DND-41 (cell line): ENCODE measurements at regions not wholly inside any gene's neighbourhood (a gene's known extent, or its start where the extent isn't known, plus 50 kb on each side); places are given as distances from the start of the nearest gene placed in this dataset.

ENCODE experiments used
- CTCF ChIP-seq: IDR thresholded peaks from 2 replicates; pipeline ENCODE4 v1.5.1; 2012; ENCODE audit warnings: borderline replicate concordance, low read length, moderate library complexity, mild to moderate bottlenecking; ENCODE audit not compliant: poor library complexity, severe bottlenecking; ENCODE audit errors: extremely low read depth
- EZH2 ChIP-seq: IDR thresholded peaks from 3 replicates; pipeline ENCODE4 v1.6.1; 2012; ENCODE audit warnings: borderline replicate concordance, low read depth, mild to moderate bottlenecking, moderate library complexity, low read length, inconsistent platforms; ENCODE audit not compliant: severe bottlenecking

GRCh38 chr16:60452646-60453045 lies 1583.6 kb downstream of the CDH8 start:
- TF ChIP-seq CTCF, result no peak
- no peak for TF ChIP-seq EZH2
